ENCODE measurements at regions not wholly inside any gene's neighbourhood (a gene's known extent, or its start where the extent isn't known, plus 50 kb on each side); places are given as distances from the start of the nearest gene placed in this dataset.

- Histone ChIP-seq H3K4me1 (no peaks in the 10 kb centered on the region), H3K4me3 (no peak overlapping the region), H3K27ac (replicated peaks) (no peak overlapping the region), H3K9me3 (replicated peaks) (no peaks in the 10 kb centered on the region), H3K36me3 (no peaks in the 10 kb centered on the region), H3K27me3 (ENCODE audit: low read depth) (no peaks in the 10 kb centered on the region)
- TF ChIP-seq CTCF (IDR thresholded peaks at IDR 0.05; ENCODE audit: borderline replicate concordance): no peak
- intact Hi-C loops (cut with micrococcal nuclease): no loop called here
- no peak for DNase-seq
These were observed 158.8 kb upstream of the NDST4 start for GRCh38 chr4:115272185-115272584.

- Histone ChIP-seq H3K27me3 (ENCODE audit: low read depth) (no peaks in the 10 kb centered on the region), H3K27ac (replicated peaks) (no peak overlapping the region), H3K9me3 (replicated peaks) (peaks cover 13% of the 10 kb centered on the region), H3K36me3 (no peaks in the 10 kb centered on the region), H3K4me3 (no peak overlapping the region), H3K4me1 (no peaks in the 10 kb centered on the region)
- no peak for TF ChIP-seq CTCF (IDR thresholded peaks at IDR 0.05; ENCODE audit: borderline replicate concordance)
- no peak for DNase-seq
- intact Hi-C loops (cut with micrococcal nuclease): no loop called here
These were observed 146.8 kb upstream of the NDST4 start for GRCh38 chr4:115260195-115260594.

DNA sequence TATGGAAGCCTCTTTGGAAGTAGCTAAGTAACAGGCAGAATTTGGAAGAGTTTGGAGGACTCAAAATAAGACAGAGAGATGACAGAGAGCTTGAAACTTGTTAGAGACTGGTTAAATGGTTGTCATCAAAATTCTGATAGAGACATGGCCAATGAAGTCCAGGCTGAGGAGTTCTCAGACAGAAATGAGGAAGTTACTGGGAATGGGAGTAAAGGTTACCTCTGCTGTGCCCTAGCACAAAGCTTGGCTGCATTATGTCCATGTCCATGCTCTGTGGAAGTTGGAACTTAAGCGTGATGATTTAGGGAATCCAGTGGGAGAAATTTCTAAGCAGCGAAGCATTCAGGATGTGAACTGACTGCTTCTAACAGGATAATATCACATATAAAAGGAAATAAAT, 146.2 kb upstream of the NDST4 start:
- TF ChIP-seq CTCF (IDR thresholded peaks at IDR 0.05; ENCODE audit: borderline replicate concordance): no peak
- DNase-seq: no peak
- Histone ChIP-seq H3K36me3 (no peaks in the 10 kb centered on the region), H3K4me1 (no peaks in the 10 kb centered on the region), H3K27ac (replicated peaks) (no peak overlapping the region), H3K9me3 (replicated peaks) (peaks cover 13% of the 10 kb centered on the region), H3K4me3 (no peak overlapping the region), H3K27me3 (ENCODE audit: low read depth) (no peaks in the 10 kb centered on the region)
- intact Hi-C loops (cut with micrococcal nuclease): no loop called here

DNA sequence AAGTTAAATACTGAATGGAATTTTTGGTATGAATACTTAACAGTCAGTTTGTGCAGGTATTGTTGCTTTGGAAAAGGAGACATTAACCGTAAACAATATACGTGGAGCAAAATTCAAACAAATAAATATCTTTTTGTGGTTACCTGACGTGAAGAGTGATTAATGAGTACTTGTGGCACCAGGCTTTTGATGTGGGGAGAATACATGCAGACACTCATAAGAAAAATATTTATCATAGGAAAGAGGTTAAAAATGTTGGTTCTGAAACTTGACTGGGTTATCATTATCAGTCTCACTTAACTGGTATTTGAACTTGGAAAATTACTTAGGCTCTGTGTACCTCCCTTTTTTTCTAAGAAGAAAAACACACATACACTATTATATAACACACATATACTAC, 136.4 kb upstream of the NDST4 start:
- Histone ChIP-seq H3K36me3 (no peaks in the 10 kb centered on the region), H3K27ac (replicated peaks) (no peak overlapping the region), H3K27me3 (ENCODE audit: low read depth) (no peaks in the 10 kb centered on the region), H3K4me3 (no peak overlapping the region), H3K9me3 (replicated peaks) (no peaks in the 10 kb centered on the region), H3K4me1 (no peaks in the 10 kb centered on the region)
- intact Hi-C loops (cut with micrococcal nuclease): no loop called here
- no peak for TF ChIP-seq CTCF (IDR thresholded peaks at IDR 0.05; ENCODE audit: borderline replicate concordance)
- DNase-seq: no peak

DNA sequence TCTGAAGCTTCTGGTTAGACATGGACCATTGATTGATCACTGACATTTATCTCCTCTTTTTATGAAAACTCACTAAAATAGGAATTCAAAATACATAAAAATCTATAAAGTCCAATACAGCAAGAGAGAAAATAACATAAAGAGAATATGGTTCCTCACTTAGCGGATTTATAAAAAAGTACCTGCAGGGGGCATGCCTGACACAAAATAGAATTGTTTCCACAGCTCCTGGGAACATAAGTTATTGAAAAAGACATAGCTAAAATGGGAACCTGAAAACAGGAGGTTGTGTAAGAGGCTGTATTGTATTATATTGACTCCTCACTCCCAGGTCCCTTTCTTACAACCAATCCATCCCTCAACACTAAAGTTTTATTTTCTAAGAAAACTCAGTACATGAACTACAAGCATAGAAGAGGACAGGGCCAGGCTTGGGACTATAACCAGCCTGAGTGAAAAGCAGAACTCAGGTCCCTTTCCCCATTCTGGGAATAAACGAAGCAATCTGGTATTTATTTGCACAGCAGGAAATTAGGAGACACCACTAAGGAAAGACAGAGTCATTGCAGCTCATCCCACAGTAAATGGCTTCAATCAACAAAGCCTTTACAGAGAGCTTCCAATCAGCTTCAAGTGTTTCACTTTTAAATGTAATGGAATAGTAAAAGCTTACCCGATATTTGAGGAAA, 121.1 kb upstream of the NDST4 start:
- no peak for TF ChIP-seq CTCF (IDR thresholded peaks at IDR 0.05; ENCODE audit: borderline replicate concordance)
- intact Hi-C loops (cut with micrococcal nuclease): no loop called here
- Histone ChIP-seq H3K27ac (replicated peaks) (no peak overlapping the region), H3K36me3 (no peaks in the 10 kb centered on the region), H3K9me3 (replicated peaks) (no peaks in the 10 kb centered on the region), H3K4me1 (no peaks in the 10 kb centered on the region), H3K4me3 (no peak overlapping the region), H3K27me3 (ENCODE audit: low read depth) (no peaks in the 10 kb centered on the region)
- DNase-seq: no peak

All from left ventricle myocardium inferior (tissue), 1 donor.